Posterior cingulate gyrus (tissue), 11 donors: ENCODE measurements at regions not wholly inside any gene's neighbourhood (a gene's known extent, or its start where the extent isn't known, plus 50 kb on each side); places are given as distances from the start of the nearest gene placed in this dataset.
"Not testable (repeated sequence)": the region's sequence is repeated elsewhere in the genome, so short reads cannot be mapped to it uniquely, and the experiment has no call there.

Experiments
- DNase-seq, 10 donors: peaks; one replicate each; pipeline versions ENCODE4 v3.0.0 to v3.0.0-alpha.2; 2020 to 2021; ENCODE audit warnings: mixed read lengths in 3 of 10
- intact Hi-C: fragments of 100-400 bp; cut with DNase I; formaldehyde crosslinking; loops from one replicate; pipeline ENCODE4 v1.15.1; 2023

DNA sequence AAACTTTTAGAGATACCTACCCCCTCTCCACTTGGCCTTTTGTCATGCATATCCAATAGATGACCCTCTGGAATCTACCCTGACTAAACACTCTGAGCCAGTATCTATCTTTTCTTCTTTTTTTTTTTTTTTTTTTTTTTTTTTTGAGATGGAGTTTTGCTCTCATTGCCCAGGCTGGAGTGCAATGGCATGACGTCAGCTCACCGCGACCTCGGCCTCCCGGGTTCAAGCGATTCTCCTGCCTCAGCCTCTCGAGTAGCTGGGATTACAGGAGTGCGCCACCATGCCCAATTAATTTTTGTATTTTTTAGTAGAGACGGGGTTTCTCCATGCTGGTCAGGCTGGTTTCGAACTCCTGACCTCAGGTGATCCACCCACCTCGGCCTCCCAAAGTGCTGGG is 50.8 kb upstream of the GRIN2B start:
- peak in 1 of 10 donors; percentile 58 for DNase-seq
- intact Hi-C loops: not testable (repeated sequence)

GRCh38 chr12:14043776-14044175 is 62.4 kb upstream of the GRIN2B start:
- no peak for DNase-seq
- intact Hi-C loops: no loop called here

- intact Hi-C loops: no loop called here
- no peak for DNase-seq
These were observed 67.6 kb upstream of the GRIN2B start for GRCh38 chr12:14048941-14049545.

GRCh38 chr12:14057895-14058294 is 76.5 kb upstream of the GRIN2B start:
- no peak for DNase-seq
- intact Hi-C loops: no loop called here

DNA sequence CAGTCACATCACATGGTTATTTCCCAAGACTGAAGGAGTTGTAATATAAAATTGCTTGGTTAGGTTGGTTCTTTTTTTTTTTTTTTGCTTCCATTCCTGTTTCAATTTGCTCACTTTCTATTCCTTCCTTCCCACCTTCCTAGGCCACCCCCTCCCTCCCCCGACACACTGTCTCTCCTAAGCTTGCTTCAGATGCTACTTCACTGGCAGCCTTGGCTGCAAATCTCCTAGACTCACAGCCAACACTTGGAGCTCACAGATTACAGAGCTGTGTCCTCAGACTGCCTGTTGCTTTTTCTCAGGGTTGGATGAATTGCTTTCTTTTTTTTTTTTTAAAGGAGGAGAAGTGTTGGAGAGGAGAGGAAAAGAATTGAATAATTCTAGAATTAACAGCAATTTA is 77.3 kb upstream of the GRIN2B start:
- intact Hi-C loops: no loop called here
- peak in 8 of 10 donors; percentile 35 to 90 (median 59) for DNase-seq

GRCh38 chr12:14059548-14059947 is 78.1 kb upstream of the GRIN2B start:
- intact Hi-C loops: no loop called here

DNA sequence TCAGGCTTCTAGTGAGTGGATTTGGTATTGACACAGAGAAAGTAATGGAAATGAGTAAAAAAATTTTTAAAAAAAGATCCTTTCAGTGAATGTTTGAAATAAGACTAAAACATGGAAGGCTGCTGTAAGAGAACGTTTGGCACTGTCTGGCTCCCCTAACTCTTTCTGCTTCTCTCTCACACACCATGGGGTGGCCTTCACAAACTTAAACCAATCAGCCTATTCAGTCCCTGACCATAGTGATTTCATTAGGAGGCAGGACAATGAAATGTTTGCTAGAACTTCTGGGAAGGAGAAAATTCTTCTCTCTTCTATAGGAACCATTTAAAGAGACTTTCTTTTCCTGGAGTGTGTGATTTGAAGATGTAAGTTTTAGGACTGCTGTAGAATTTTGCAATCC is 84.2 kb upstream of the GRIN2B start:
- DNase-seq: no peak
- intact Hi-C loops: no loop called here

More at GRCh38 chr12:14059548-14059947, 78.1 kb upstream of the GRIN2B start:
- DNase-seq: no peak

GRCh38 chr12:14066021-14066420 is 84.6 kb upstream of the GRIN2B start:
- intact Hi-C loops: no loop called here
- DNase-seq: no peak

DNA sequence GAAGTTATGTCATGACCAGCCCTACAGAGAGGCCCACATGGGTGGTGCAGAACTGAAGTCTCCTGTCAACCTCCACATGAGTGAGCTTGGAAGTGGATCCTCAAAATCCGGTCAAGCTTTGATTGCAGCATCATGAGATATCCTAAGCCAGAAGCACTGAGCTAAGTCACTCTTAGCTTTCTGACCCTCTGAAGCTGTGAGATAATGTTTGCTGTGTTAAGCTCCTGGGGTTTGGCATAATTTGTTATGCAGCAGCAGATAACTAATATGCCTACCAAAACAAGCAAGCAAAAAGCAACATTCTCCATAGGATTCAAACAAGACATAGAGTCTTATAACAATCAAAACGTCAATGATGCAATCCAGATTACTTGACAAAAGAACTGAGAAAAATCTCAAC is 87.6 kb upstream of the GRIN2B start:
- intact Hi-C loops: no loop called here
- no peak for DNase-seq

DNA sequence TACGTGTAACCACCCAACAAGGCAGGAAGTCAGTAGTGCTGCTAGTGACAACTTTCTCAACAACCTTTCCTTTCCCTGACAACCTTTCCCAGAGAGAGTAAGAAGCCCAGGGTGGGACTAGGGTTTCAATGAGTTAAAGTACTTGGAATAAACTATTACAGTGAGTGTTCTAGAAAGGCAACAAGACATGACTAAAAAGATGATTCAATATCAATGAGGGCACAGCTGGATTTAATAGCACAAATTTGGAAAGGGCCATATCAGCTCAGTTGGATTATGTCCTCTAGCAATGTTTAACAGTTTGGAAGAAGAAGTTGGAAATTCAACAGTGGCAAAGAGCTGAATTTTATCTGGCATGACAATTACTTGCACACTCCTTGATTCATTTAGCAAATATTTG is 90.4 kb upstream of the GRIN2B start:
- DNase-seq: no peak
- intact Hi-C loops: no loop called here

DNA sequence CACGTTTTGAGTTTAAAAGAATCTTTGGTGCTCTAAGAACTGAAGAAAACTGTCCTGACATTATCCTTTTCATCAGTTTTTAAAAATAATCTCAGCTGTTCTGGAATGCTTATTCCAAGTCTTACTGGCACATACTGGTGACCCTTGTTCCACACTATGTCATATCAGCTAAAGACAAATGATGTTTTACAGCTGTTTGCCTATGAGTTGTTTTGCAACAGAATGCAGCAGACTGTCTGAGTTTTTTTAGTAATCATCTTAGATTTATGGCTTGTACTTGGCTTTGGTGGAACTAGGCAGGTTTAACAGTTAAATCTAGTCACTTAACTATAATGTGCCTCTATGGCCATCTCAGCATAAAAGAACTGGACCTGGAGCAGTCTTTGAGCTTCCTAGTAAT is 91.6 kb upstream of the GRIN2B start:
- no peak for DNase-seq
- intact Hi-C loops: no loop called here

GRCh38 chr12:14075797-14076393 is 94.5 kb upstream of the GRIN2B start:
- intact Hi-C loops: no loop called here
- DNase-seq: no peak

DNA sequence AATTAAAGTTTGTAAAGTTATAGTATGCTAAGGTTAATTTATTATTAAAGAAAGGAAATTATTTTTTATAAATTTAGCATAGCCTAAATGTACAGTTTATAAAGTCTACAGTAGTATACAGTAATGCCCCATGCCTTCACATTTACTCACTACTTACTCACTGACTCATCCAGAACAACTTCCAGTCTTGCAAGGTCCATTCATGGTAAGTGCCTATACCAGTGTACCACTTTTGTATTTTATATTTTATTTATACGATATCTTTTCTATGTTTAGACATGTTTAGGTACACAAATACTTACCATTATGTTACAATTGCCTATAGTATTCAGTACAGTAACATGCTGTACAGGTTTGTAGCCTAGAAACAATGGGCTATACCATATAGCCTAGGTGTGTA is 95.1 kb upstream of the GRIN2B start:
- DNase-seq: no peak
- intact Hi-C loops: no loop called here

- DNase-seq: no peak
- intact Hi-C loops: no loop called here
These were observed 105.4 kb upstream of the GRIN2B start for GRCh38 chr12:14086838-14087237.

DNA sequence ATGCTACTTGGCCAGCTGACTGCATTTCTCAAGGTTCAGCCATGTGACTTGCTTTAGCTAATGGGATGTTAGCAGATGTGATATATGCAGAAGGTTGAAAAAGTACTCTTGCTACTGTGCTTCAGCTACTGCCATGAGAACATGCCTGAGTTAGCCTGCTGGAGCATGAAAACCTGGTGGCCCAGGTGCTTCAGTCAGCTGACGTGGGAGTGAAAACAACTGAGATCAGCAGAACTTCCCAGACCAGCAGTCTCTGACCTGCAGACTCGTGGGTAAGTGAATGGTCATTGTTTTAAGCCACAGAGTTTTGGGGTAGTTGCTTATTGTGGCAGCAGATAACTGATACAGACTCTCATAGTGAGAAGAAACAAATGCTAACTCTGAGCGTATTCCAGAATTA is 118.6 kb upstream of the GRIN2B start:
- no peak for DNase-seq
- intact Hi-C loops: no loop called here

DNA sequence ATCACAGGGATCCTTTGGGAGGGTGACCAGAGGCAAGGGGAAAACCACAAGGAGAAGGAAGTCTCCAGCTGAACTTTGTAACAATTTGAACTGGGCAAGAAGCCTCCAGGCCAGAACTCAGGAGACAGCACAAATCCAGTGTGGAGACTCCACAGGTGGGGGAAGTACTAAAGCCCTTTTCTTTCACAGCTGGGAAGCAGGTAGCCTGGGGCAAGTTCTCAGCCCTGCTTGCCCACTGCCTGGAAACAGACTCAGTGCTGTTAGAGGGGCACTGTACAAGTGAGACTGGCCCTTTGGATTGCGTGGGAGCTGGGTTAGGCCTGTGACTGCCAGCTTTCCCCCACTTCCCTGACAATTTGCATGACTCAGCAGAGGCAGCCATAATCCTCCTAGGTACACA is 120.2 kb upstream of the GRIN2B start:
- intact Hi-C loops, DNase-seq: not testable (repeated sequence)

- DNase-seq: no peak
- intact Hi-C loops: no loop called here
These were observed 129.9 kb upstream of the GRIN2B start for GRCh38 chr12:14111230-14111865.

DNA sequence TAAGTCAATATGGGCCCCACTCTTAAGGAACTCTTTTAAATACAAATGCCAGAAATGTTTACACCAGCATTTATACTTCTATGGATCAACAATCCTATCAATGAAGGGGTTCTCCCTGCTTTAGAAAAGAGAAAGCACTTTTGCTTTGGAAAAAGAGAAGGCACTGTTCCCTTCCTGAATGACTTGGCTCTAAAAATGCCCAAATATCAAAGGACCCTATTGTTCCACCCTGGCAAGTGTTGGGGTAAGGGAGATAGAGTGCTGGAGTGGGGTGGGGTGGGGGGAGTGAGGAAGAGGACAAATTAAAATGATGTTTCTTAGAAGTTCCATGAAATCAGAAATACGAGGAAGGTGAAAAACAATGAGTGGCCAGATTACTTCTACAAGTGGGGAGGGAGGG is 131.6 kb upstream of the GRIN2B start:
- DNase-seq: no peak
- intact Hi-C loops: no loop called here

- intact Hi-C loops: no loop called here
These were observed 145.3 kb upstream of the GRIN2B start for GRCh38 chr12:14126692-14127091.

DNA sequence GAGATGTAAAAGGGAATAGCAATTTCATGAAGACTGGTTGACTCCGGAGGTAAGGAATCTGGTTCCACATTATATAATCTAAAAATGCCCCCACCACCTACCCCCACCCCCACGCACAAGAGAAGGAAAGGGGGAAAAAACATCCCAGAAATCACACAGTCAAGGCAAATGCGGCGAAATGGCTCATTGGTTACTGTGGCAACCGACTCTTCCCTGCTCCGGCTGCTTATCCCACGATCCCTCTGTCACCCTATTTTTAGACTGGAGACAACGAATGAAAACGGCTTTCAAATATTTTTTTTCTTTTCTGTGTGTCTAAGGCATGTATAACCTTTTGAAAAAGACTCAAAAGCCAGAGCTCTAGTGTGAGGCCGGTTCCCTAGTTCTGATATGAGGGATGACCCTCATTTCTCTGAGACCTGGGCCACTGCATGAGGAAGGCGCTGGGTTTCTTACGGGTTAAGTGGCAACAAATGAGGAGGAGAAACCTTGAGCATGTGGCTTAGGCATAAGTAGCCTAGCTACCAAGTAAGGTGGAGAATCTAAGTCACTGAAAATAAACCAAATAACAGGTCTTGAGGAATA is 148.3 kb upstream of the GRIN2B start:
- intact Hi-C loops: no loop called here
- DNase-seq: peak in 5 of 10 donors; percentile 29 to 90 (median 52)

More at GRCh38 chr12:14126692-14127091, 145.3 kb upstream of the GRIN2B start:
- no peak for DNase-seq

DNA sequence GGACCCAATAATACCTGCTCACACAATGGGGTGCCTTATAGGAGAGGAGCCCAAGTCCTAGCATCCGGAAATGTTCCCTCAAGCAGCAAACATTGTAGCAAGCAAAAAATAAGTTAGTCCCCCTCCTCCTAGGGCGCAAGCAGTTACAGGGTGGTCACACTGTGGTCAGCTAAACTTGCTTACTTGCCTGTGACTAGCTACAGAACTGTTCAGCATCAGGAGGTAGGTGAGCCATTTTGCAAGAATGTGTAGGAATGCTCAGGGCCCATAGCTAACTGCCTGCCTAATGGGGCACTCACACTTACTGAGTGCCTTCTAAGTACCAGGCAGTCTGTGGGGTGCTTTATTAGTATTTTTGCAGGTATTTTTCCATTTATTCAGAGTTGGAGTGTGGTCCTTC is 154.6 kb upstream of the GRIN2B start:
- DNase-seq: no peak
- intact Hi-C loops: no loop called here

DNA sequence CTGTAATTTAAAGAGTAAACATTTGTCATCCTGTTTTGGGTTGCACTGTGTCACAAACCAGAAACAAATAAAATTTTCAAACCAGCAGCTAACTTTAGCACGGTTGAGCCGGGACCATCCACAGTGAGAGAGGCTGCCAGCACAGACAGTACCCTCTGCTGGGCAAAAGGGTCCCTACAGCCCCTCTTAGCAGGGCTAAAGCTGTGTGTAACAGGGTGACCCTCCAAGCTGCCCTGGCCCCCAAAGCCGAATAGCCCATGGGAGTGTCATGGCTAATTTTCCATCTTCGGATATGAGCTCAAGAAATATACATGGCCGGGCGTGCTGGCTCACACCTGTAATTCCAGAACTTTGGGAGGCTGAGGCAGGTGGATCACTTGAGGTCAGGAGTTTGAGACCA is 157.1 kb upstream of the GRIN2B start:
- intact Hi-C loops: no loop called here
- DNase-seq: peak in 1 of 10 donors; percentile 70
